Neural progenitor cell (in vitro differentiated cells): ENCODE measurements at regions not wholly inside any gene's neighbourhood (a gene's known extent, or its start where the extent isn't known, plus 50 kb on each side); places are given as distances from the start of the nearest gene placed in this dataset.

ENCODE experiments used
- CTCF ChIP-seq: fragments of 200-600 bp; sonication (generic); IDR thresholded peaks from 2 replicates; pipeline ENCODE4 v1.5.1; 2017; ENCODE audit warnings: antibody characterized with exemption, mild to moderate bottlenecking
- EZH2 ChIP-seq: fragments of 200-600 bp; sonication (generic); IDR thresholded peaks from 2 replicates; pipeline ENCODE4 v1.6.1; 2017; ENCODE audit warnings: antibody characterized with exemption, mild to moderate bottlenecking, moderate library complexity

DNA sequence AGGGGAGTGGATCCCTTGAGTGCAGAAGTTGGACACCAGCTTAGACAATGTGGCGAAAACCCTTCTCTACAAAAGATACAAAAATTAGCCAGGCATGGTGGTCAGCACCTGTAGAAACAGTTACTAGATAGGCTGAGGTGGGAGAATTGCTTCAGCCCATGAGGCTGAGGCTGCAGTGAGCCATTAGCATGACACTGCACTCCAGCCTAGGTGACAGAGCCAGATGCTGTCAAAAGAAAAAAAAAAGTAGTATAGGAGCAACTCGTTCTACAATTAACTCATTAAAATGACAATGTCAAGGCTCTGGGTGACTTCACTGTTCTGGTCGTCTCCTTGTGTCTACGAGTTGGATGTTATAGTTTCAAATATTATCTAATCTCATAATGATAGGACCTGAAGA lies 370.6 kb upstream of the NCAM2 start:
- TF ChIP-seq CTCF (no peak), EZH2 (no peak)
